ENCODE measurements at regions not wholly inside any gene's neighbourhood (a gene's known extent, or its start where the extent isn't known, plus 50 kb on each side); places are given as distances from the start of the nearest gene placed in this dataset.

DNA sequence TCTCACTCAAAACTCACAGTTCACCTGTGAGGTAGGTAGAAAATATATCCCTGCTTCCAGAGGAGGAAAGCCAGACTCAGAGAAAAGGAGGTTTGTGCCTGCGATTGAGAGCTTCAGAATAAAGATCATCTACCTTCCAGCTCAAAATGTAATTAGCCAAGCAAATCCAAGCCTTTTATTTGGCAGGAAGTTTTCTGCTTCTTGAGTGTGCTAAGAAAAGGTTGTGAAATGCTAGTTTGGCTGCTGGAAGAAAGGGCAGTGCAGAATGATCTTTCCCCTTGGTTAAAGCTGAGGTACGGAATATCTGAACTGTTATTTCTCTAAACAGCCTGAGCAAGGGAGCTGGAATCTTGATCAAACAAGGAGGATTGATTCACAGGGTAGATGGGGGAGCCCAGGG, 59.7 kb upstream of the VCX3B start:
- TF ChIP-seq, protein P1, sequence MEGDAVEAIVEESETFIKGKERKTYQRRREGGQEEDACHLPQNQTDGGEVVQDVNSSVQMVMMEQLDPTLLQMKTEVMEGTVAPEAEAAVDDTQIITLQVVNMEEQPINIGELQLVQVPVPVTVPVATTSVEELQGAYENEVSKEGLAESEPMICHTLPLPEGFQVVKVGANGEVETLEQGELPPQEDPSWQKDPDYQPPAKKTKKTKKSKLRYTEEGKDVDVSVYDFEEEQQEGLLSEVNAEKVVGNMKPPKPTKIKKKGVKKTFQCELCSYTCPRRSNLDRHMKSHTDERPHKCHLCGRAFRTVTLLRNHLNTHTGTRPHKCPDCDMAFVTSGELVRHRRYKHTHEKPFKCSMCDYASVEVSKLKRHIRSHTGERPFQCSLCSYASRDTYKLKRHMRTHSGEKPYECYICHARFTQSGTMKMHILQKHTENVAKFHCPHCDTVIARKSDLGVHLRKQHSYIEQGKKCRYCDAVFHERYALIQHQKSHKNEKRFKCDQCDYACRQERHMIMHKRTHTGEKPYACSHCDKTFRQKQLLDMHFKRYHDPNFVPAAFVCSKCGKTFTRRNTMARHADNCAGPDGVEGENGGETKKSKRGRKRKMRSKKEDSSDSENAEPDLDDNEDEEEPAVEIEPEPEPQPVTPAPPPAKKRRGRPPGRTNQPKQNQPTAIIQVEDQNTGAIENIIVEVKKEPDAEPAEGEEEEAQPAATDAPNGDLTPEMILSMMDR (conservative IDR thresholded peaks at IDR 0.05; ENCODE audit: low read depth, low read length) = no peak
- no peak for TF ChIP-seq EZH2 (IDR thresholded peaks at IDR 0.05; ENCODE audit: borderline replicate concordance, low read depth, low read length, poor library complexity, severe bottlenecking)

Data from A673 (cell line).